Ishikawa (cell line): ENCODE measurements at regions not wholly inside any gene's neighbourhood (a gene's known extent, or its start where the extent isn't known, plus 50 kb on each side); places are given as distances from the start of the nearest gene placed in this dataset.

Experiments
- CEBPB ChIP-seq: IDR thresholded peaks from 2 replicates; pipeline ENCODE4 v1.6.1; 2012
- CREB1 ChIP-seq: IDR thresholded peaks from 2 replicates; pipeline ENCODE4 v1.6.1; 2012; ENCODE audit warnings: low read depth
- EGR1 ChIP-seq: IDR thresholded peaks from 2 replicates; pipeline ENCODE4 v1.6.1; 2012
- EP300 ChIP-seq: IDR thresholded peaks from 2 replicates; pipeline ENCODE4 v1.6.1; 2012; ENCODE audit warnings: borderline replicate concordance
- FOXM1 ChIP-seq: IDR thresholded peaks from 2 replicates; pipeline ENCODE4 v1.6.1; 2012; ENCODE audit warnings: low read depth, borderline replicate concordance
- NFIC ChIP-seq: IDR thresholded peaks from 2 replicates; pipeline ENCODE4 v1.6.1; 2012
- RAD21 ChIP-seq: IDR thresholded peaks from 2 replicates; pipeline ENCODE4 v1.6.1; 2012; ENCODE audit warnings: low read depth
- TAF1 ChIP-seq: IDR thresholded peaks from 2 replicates; pipeline ENCODE4 v1.6.1; 2012; ENCODE audit warnings: low read depth, mild to moderate bottlenecking
- TCF12 ChIP-seq: IDR thresholded peaks from 2 replicates; pipeline ENCODE4 v1.6.1; 2012; ENCODE audit warnings: low read depth
- TEAD4 ChIP-seq: IDR thresholded peaks from 2 replicates; pipeline ENCODE4 v1.6.1; 2012
- YY1 ChIP-seq: IDR thresholded peaks from 2 replicates; pipeline ENCODE4 v1.6.1; 2012; ENCODE audit warnings: low read depth
- ZBTB7A ChIP-seq: IDR thresholded peaks from 2 replicates; pipeline ENCODE4 v1.6.1; 2012; ENCODE audit warnings: low read depth
- TF ChIP-seq, protein P1 (sequence below): IDR thresholded peaks from 2 replicates; pipeline ENCODE4 v1.6.1; 2012
- TF ChIP-seq, protein P2 (sequence below): IDR thresholded peaks from 2 replicates; pipeline ENCODE4 v1.6.1; 2012; ENCODE audit warnings: low read depth, mild to moderate bottlenecking
- TF ChIP-seq, protein P3 (sequence below): IDR thresholded peaks from 2 replicates; pipeline ENCODE4 v1.6.1; 2012

GRCh38 chr3:106276755-106277612 is 408.2 kb upstream of the CBLB start:
- TF ChIP-seq TAF1, result no peak
- TF ChIP-seq, protein P1, sequence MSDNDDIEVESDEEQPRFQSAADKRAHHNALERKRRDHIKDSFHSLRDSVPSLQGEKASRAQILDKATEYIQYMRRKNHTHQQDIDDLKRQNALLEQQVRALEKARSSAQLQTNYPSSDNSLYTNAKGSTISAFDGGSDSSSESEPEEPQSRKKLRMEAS, result no peak
- no peak for TF ChIP-seq CREB1
- TF ChIP-seq CEBPB, result no peak
- TF ChIP-seq RAD21, result no peak
- TF ChIP-seq, protein P2, sequence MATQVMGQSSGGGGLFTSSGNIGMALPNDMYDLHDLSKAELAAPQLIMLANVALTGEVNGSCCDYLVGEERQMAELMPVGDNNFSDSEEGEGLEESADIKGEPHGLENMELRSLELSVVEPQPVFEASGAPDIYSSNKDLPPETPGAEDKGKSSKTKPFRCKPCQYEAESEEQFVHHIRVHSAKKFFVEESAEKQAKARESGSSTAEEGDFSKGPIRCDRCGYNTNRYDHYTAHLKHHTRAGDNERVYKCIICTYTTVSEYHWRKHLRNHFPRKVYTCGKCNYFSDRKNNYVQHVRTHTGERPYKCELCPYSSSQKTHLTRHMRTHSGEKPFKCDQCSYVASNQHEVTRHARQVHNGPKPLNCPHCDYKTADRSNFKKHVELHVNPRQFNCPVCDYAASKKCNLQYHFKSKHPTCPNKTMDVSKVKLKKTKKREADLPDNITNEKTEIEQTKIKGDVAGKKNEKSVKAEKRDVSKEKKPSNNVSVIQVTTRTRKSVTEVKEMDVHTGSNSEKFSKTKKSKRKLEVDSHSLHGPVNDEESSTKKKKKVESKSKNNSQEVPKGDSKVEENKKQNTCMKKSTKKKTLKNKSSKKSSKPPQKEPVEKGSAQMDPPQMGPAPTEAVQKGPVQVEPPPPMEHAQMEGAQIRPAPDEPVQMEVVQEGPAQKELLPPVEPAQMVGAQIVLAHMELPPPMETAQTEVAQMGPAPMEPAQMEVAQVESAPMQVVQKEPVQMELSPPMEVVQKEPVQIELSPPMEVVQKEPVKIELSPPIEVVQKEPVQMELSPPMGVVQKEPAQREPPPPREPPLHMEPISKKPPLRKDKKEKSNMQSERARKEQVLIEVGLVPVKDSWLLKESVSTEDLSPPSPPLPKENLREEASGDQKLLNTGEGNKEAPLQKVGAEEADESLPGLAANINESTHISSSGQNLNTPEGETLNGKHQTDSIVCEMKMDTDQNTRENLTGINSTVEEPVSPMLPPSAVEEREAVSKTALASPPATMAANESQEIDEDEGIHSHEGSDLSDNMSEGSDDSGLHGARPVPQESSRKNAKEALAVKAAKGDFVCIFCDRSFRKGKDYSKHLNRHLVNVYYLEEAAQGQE, result no peak
- TF ChIP-seq, protein P3, sequence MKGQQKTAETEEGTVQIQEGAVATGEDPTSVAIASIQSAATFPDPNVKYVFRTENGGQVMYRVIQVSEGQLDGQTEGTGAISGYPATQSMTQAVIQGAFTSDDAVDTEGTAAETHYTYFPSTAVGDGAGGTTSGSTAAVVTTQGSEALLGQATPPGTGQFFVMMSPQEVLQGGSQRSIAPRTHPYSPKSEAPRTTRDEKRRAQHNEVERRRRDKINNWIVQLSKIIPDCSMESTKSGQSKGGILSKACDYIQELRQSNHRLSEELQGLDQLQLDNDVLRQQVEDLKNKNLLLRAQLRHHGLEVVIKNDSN, result no peak
- TF ChIP-seq ZBTB7A, result no peak
- no peak for TF ChIP-seq TCF12
- no peak for TF ChIP-seq FOXM1
- no peak for TF ChIP-seq EGR1
- no peak for TF ChIP-seq YY1

GRCh38 chr3:106277731-106278130 is 408.9 kb upstream of the CBLB start:
- TF ChIP-seq EGR1 (no peak), NFIC (no peak), TCF12 (no peak), CREB1 (no peak), TAF1 (no peak), CEBPB (no peak), ZBTB7A (no peak)
- TF ChIP-seq, protein P3, result no peak
- TF ChIP-seq, protein P1, result no peak

- no peak for TF ChIP-seq CEBPB
- no peak for TF ChIP-seq FOXM1
- TF ChIP-seq NFIC, result no peak
- TF ChIP-seq, protein P1, result no peak
- TF ChIP-seq ZBTB7A, result no peak
- no peak for TF ChIP-seq YY1
- TF ChIP-seq, protein P3, result no peak
- TF ChIP-seq CREB1, result no peak
- no peak for TF ChIP-seq TAF1
- no peak for TF ChIP-seq TEAD4
- TF ChIP-seq, protein P2, result no peak
- no peak for TF ChIP-seq RAD21
- no peak for TF ChIP-seq EP300
- no peak for TF ChIP-seq EGR1
- TF ChIP-seq TCF12, result no peak
These were observed 412.4 kb upstream of the CBLB start for GRCh38 chr3:106281221-106281620.

DNA sequence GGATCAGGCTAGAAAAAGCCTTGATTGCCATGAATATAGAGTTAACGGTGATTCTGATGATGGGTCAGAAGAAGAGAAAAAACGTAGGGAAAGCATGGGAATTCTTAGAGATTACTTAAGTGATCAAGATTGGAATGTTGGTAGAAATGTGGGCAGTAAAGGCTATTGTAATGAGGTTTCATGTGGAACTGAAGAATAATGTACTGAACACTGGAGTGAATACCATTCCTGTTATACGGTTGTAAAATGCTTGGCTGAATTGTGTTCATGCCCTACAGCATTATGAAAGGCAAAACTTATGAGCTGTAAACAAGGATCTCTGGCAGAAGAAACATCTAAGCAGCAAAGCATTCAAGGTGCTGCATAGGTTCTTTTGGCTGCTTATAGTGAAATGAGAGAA is 414.1 kb upstream of the CBLB start:
- TF ChIP-seq TCF12, result no peak

- TF ChIP-seq NFIC, result no peak
- TF ChIP-seq TEAD4, result no peak
- TF ChIP-seq TAF1, result no peak
- TF ChIP-seq TCF12, result no peak
- TF ChIP-seq, protein P3, result no peak
- TF ChIP-seq ZBTB7A, result no peak
- TF ChIP-seq YY1, result no peak
- no peak for TF ChIP-seq FOXM1
- no peak for TF ChIP-seq RAD21
- TF ChIP-seq CEBPB, result no peak
- TF ChIP-seq, protein P2, result no peak
- TF ChIP-seq EP300, result no peak
These were observed 420.0 kb upstream of the CBLB start for GRCh38 chr3:106288781-106289180.
